GM10266 (cell line): ENCODE measurements at regions not wholly inside any gene's neighbourhood (a gene's known extent, or its start where the extent isn't known, plus 50 kb on each side); places are given as distances from the start of the nearest gene placed in this dataset.
A peak's percentile ranks its signal among the peaks of the same experiment; 100 is the strongest.
"Not testable (repeated sequence)": the region's sequence is repeated elsewhere in the genome, so short reads cannot be mapped to it uniquely, and the experiment has no call there.

ENCODE experiments used
- DNase-seq: peaks from one replicate; pipeline ENCODE4 v3.0.0; 2012; ENCODE audit errors: extremely low spot score
- CTCF ChIP-seq: IDR thresholded peaks from 2 replicates; pipeline ENCODE4 v1.5.1; 2012; ENCODE audit warnings: mild to moderate bottlenecking, low read depth; ENCODE audit not compliant: control insufficient read depth, insufficient read depth; ENCODE audit errors: missing control alignments

- no peak for TF ChIP-seq CTCF
Measured at GRCh38 chr3:6680119-6680806, 180.7 kb upstream of the GRM7 start.

GRCh38 chr3:6697285-6697684 is 163.6 kb upstream of the GRM7 start:
- TF ChIP-seq CTCF: no peak
- DNase-seq: no peak

More at GRCh38 chr3:6680119-6680806, 180.7 kb upstream of the GRM7 start:
- DNase-seq: peak; percentile 34

GRCh38 chr3:6697722-6698121 is 163.2 kb upstream of the GRM7 start:
- no peak for DNase-seq
- TF ChIP-seq CTCF: no peak

- DNase-seq: not testable (repeated sequence)
Measured at GRCh38 chr3:6704817-6705216, 156.1 kb upstream of the GRM7 start.

- TF ChIP-seq CTCF: no peak
- DNase-seq: no peak
Measured at GRCh38 chr3:6706777-6707176, 154.1 kb upstream of the GRM7 start.

- no peak for TF ChIP-seq CTCF
Measured at GRCh38 chr3:6709178-6709577, 151.7 kb upstream of the GRM7 start.

GRCh38 chr3:6714962-6715361 is 146.0 kb upstream of the GRM7 start:
- TF ChIP-seq CTCF: no peak
- no peak for DNase-seq

More at GRCh38 chr3:6709178-6709577, 151.7 kb upstream of the GRM7 start:
- no peak for DNase-seq

GRCh38 chr3:6716420-6716819 is 144.5 kb upstream of the GRM7 start:
- DNase-seq: no peak
- no peak for TF ChIP-seq CTCF
